DND-41 (cell line): ENCODE measurements at regions not wholly inside any gene's neighbourhood (a gene's known extent, or its start where the extent isn't known, plus 50 kb on each side); places are given as distances from the start of the nearest gene placed in this dataset.
"Not testable (repeated sequence)": the region's sequence is repeated elsewhere in the genome, so short reads cannot be mapped to it uniquely, and the experiment has no call there.

ENCODE experiments used
- EZH2 ChIP-seq: IDR thresholded peaks from 3 replicates; pipeline ENCODE4 v1.6.1; 2012; ENCODE audit warnings: borderline replicate concordance, low read depth, mild to moderate bottlenecking, moderate library complexity, low read length, inconsistent platforms; ENCODE audit not compliant: severe bottlenecking
- TF ChIP-seq, protein P1 (sequence below): IDR thresholded peaks from 2 replicates; pipeline ENCODE4 v1.5.1; 2012; ENCODE audit warnings: borderline replicate concordance, low read length, moderate library complexity, mild to moderate bottlenecking; ENCODE audit not compliant: poor library complexity, severe bottlenecking; ENCODE audit errors: extremely low read depth

DNA sequence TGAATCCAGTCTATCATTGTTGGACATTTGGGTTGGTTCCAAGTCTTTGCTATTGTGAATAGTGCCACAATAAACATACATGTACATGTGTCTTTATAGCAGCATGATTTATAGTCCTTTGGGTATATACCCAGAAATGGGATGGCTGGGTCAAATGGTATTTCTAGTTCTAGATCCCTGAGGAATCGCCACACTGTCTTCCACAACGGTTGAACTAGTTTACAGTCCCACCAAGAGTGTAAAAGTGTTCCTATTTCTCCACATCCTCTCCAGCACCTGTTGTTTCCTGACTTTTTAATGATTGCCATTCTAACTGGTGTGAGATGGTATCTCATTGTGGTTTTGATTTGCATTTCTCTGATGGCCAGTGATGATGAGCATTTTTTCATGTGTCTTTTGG, 137.4 kb upstream of the DST start:
- TF ChIP-seq, protein P1, sequence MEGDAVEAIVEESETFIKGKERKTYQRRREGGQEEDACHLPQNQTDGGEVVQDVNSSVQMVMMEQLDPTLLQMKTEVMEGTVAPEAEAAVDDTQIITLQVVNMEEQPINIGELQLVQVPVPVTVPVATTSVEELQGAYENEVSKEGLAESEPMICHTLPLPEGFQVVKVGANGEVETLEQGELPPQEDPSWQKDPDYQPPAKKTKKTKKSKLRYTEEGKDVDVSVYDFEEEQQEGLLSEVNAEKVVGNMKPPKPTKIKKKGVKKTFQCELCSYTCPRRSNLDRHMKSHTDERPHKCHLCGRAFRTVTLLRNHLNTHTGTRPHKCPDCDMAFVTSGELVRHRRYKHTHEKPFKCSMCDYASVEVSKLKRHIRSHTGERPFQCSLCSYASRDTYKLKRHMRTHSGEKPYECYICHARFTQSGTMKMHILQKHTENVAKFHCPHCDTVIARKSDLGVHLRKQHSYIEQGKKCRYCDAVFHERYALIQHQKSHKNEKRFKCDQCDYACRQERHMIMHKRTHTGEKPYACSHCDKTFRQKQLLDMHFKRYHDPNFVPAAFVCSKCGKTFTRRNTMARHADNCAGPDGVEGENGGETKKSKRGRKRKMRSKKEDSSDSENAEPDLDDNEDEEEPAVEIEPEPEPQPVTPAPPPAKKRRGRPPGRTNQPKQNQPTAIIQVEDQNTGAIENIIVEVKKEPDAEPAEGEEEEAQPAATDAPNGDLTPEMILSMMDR: not testable (repeated sequence)
- TF ChIP-seq EZH2: not testable (repeated sequence)
